ENCODE measurements at regions not wholly inside any gene's neighbourhood (a gene's known extent, or its start where the extent isn't known, plus 50 kb on each side); places are given as distances from the start of the nearest gene placed in this dataset.

DNA sequence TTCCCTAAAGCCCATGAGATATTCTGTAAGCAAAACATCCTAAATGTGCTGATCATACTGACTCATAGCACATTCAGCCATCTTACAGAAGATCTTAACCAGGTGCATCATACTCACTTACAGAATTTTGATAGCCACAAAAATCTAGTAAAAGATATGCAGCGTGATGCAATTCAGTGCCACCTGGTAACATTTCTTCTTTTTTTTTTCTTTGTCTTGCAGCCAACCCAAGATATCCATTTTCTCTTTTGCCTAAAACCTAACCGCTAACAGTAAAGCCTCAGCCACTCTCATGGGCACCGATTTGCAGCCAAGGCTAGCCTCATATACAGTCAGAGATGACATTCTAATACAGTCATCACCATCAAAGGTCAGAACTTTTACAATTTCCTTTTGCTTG, 293.3 kb downstream of the HACE1 start:
- no peak overlapping the region for H3K4me3 ChIP-seq (replicated peaks in 1 of 3; ENCODE audit: insufficient read depth in 1 of 3, low read depth in 2 of 3, low read length in 3 of 3)
- peaks cover 0 to 1% of the 10 kb centered on the region in 2 experiments; a peak in 1 of 5 replicates for H3K27me3 ChIP-seq (ENCODE audit: control insufficient read depth in 1 of 2, insufficient read depth in 2 of 2, low read length in 2 of 2)
- CTCF ChIA-PET (ENCODE audit: low intra/inter-chr PET ratio, low total read pairs), result no interaction called here
- POLR2A ChIA-PET, result no interaction called here
- TF ChIP-seq SAP130 (CRISPR knock-in tag; IDR thresholded peaks at IDR 0.05; ENCODE audit: low read depth), result no peak
- no peak for TF ChIP-seq MXD4 (CRISPR knock-in tag; IDR thresholded peaks at IDR 0.05)
- TF ChIP-seq ZNF205 (CRISPR knock-in tag; IDR thresholded peaks at IDR 0.05), result no peak
- no peak for TF ChIP-seq NR2F2 (IDR thresholded peaks at IDR 0.05; ENCODE audit: borderline replicate concordance, low read depth)
- no peak for TF ChIP-seq TBP (CRISPR knock-in tag; IDR thresholded peaks at IDR 0.05)
- no peak for TF ChIP-seq ZNF780A (CRISPR knock-in tag; IDR thresholded peaks at IDR 0.05)
- TF ChIP-seq ZNF660 (CRISPR knock-in tag; IDR thresholded peaks at IDR 0.05; ENCODE audit: borderline replicate concordance, low read depth), result no peak
- TF ChIP-seq KDM2A (CRISPR knock-in tag; IDR thresholded peaks at IDR 0.05; ENCODE audit: borderline replicate concordance, low read depth), result no peak
- TF ChIP-seq MBD4 (IDR thresholded peaks at IDR 0.05; ENCODE audit: borderline replicate concordance, low read length), result no peak
- no peak for TF ChIP-seq CENPX (CRISPR knock-in tag; IDR thresholded peaks at IDR 0.05)
- in situ Hi-C loops (cut with HindIII; ENCODE audit: extremely low pct_ligation_motif_present, low pct_unique_long_range_greater_than_20kb) (no loop called here), intact Hi-C loops (cut with micrococcal nuclease; ENCODE audit: unreplicated experiment) (no loop called here)
- FAIRE-seq (no peak), DNase-seq (ENCODE audit: low spot score) (no peak), ATAC-seq (no peak)
- no peaks in the 10 kb centered on the region for H3K79me2 ChIP-seq (ENCODE audit: insufficient read depth, low read length)
- H4K20me1 ChIP-seq (ENCODE audit: insufficient read depth, low read length), result no peaks in the 10 kb centered on the region
- no peak overlapping the region for H3K9ac ChIP-seq (ENCODE audit: insufficient read depth, low read depth, low read length)
- H2AFZ ChIP-seq (ENCODE audit: low read length), result no peak overlapping the region
- no TSS peak for BruUV-seq (replicated peaks)
- WGBS (ENCODE audit: low lambda C conversion rate), result 0% methylated on average over 3 of the region's 3 CpGs
- H3K4me2 ChIP-seq (ENCODE audit: low read depth, low read length), result no peak overlapping the region
- no peaks in the 10 kb centered on the region for H3K9me3 ChIP-seq (ENCODE audit: low read length)
- H3K27ac ChIP-seq (ENCODE audit: extremely low read length, insufficient read depth, low read length), result no peak overlapping the region
- H3K4me1 ChIP-seq (ENCODE audit: insufficient read depth, low read length), result no peaks in the 10 kb centered on the region
- no peaks in the 10 kb centered on the region for H3K36me3 ChIP-seq (replicated peaks in 1 of 2; ENCODE audit: control insufficient read depth in 1 of 2, insufficient read depth in 2 of 2, low read length in 2 of 2)

DNA sequence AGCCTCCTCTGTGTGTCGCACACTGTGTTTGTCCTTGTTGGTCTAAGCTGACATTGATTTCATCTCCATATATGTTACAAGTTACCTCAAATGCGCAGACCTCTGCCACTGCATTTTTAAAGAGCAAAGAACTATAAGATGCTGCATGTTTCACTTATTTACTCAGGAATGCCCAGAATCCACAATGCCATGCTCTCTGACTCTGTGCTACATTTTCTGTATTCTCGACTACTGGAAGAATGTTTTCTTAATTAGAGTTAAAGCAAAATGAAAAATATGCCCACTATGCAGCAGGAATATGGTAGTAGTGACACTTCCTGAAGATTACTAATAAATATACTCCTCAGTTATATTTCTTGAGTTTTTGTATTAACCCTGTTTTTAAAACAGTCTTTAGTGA, 296.4 kb downstream of the HACE1 start:
- BruUV-seq (replicated peaks), result no TSS peak
- H3K4me2 ChIP-seq (ENCODE audit: low read depth, low read length), result no peak overlapping the region
- 2% methylated on average over 3 of the region's 3 CpGs for WGBS (ENCODE audit: low lambda C conversion rate)
- no peak overlapping the region for H2AFZ ChIP-seq (ENCODE audit: low read length)
- in situ Hi-C loops (cut with HindIII; ENCODE audit: extremely low pct_ligation_motif_present, low pct_unique_long_range_greater_than_20kb) (no loop called here), intact Hi-C loops (cut with micrococcal nuclease; ENCODE audit: unreplicated experiment) (no loop called here)
- H3K36me3 ChIP-seq (replicated peaks in 1 of 2; ENCODE audit: control insufficient read depth in 1 of 2, insufficient read depth in 2 of 2, low read length in 2 of 2), result no peaks in the 10 kb centered on the region
- DNase-seq (ENCODE audit: low spot score) (no peak), ATAC-seq (no peak), FAIRE-seq (no peak)
- H3K9me3 ChIP-seq (ENCODE audit: low read length), result no peaks in the 10 kb centered on the region
- H3K27me3 ChIP-seq (ENCODE audit: control insufficient read depth in 1 of 2, insufficient read depth in 2 of 2, low read length in 2 of 2), result peaks cover 0 to 1% of the 10 kb centered on the region in 2 experiments; a peak in 1 of 5 replicates
- no peaks in the 10 kb centered on the region for H3K4me1 ChIP-seq (ENCODE audit: insufficient read depth, low read length)
- no peak overlapping the region for H3K27ac ChIP-seq (ENCODE audit: extremely low read length, insufficient read depth, low read length)
- H4K20me1 ChIP-seq (ENCODE audit: insufficient read depth, low read length), result no peaks in the 10 kb centered on the region
- H3K4me3 ChIP-seq (replicated peaks in 1 of 3; ENCODE audit: insufficient read depth in 1 of 3, low read depth in 2 of 3, low read length in 3 of 3), result no peak overlapping the region
- POLR2A ChIA-PET, result no interaction called here
- no peaks in the 10 kb centered on the region for H3K79me2 ChIP-seq (ENCODE audit: insufficient read depth, low read length)
- no peak overlapping the region for H3K9ac ChIP-seq (ENCODE audit: insufficient read depth, low read depth, low read length)
- CTCF ChIA-PET (ENCODE audit: low intra/inter-chr PET ratio, low total read pairs), result no interaction called here
- TF ChIP-seq ELF3 (CRISPR knock-in tag; IDR thresholded peaks at IDR 0.05) (no peak), ZNF160 (CRISPR knock-in tag; IDR thresholded peaks at IDR 0.05) (no peak), ZNF570 (CRISPR knock-in tag; IDR thresholded peaks at IDR 0.05; ENCODE audit: borderline replicate concordance) (no peak), ZNF225 (CRISPR knock-in tag; IDR thresholded peaks at IDR 0.05) (no peak)
- TF ChIP-seq, protein P1, sequence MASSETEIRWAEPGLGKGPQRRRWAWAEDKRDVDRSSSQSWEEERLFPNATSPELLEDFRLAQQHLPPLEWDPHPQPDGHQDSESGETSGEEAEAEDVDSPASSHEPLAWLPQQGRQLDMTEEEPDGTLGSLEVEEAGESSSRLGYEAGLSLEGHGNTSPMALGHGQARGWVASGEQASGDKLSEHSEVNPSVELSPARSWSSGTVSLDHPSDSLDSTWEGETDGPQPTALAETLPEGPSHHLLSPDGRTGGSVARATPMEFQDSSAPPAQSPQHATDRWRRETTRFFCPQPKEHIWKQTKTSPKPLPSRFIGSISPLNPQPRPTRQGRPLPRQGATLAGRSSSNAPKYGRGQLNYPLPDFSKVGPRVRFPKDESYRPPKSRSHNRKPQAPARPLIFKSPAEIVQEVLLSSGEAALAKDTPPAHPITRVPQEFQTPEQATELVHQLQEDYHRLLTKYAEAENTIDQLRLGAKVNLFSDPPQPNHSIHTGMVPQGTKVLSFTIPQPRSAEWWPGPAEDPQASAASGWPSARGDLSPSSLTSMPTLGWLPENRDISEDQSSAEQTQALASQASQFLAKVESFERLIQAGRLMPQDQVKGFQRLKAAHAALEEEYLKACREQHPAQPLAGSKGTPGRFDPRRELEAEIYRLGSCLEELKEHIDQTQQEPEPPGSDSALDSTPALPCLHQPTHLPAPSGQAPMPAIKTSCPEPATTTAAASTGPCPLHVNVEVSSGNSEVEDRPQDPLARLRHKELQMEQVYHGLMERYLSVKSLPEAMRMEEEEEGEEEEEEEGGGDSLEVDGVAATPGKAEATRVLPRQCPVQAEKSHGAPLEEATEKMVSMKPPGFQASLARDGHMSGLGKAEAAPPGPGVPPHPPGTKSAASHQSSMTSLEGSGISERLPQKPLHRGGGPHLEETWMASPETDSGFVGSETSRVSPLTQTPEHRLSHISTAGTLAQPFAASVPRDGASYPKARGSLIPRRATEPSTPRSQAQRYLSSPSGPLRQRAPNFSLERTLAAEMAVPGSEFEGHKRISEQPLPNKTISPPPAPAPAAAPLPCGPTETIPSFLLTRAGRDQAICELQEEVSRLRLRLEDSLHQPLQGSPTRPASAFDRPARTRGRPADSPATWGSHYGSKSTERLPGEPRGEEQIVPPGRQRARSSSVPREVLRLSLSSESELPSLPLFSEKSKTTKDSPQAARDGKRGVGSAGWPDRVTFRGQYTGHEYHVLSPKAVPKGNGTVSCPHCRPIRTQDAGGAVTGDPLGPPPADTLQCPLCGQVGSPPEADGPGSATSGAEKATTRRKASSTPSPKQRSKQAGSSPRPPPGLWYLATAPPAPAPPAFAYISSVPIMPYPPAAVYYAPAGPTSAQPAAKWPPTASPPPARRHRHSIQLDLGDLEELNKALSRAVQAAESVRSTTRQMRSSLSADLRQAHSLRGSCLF (CRISPR knock-in tag; IDR thresholded peaks at IDR 0.05; ENCODE audit: borderline replicate concordance), result no peak
- TF ChIP-seq, protein P2, sequence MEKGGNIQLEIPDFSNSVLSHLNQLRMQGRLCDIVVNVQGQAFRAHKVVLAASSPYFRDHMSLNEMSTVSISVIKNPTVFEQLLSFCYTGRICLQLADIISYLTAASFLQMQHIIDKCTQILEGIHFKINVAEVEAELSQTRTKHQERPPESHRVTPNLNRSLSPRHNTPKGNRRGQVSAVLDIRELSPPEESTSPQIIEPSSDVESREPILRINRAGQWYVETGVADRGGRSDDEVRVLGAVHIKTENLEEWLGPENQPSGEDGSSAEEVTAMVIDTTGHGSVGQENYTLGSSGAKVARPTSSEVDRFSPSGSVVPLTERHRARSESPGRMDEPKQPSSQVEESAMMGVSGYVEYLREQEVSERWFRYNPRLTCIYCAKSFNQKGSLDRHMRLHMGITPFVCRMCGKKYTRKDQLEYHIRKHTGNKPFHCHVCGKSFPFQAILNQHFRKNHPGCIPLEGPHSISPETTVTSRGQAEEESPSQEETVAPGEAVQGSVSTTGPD (CRISPR knock-in tag; IDR thresholded peaks at IDR 0.05), result no peak

All from HepG2 (cell line).